Inflammatory macrophage (primary cell): ENCODE measurements at regions not wholly inside any gene's neighbourhood (a gene's known extent, or its start where the extent isn't known, plus 50 kb on each side); places are given as distances from the start of the nearest gene placed in this dataset.
"Not testable (repeated sequence)": the region's sequence is repeated elsewhere in the genome, so short reads cannot be mapped to it uniquely, and the experiment has no call there.

Source experiments
- DNase-seq, 2 donors: peaks; one replicate each; pipeline ENCODE4 v3.0.0-alpha.2; 2020 to 2022

GRCh38 chr7:54141576-54141975 lies 400.6 kb upstream of the VSTM2A start:
- no peak for DNase-seq

- no peak for DNase-seq
Measured at GRCh38 chr7:54145716-54146115, 396.5 kb upstream of the VSTM2A start.

GRCh38 chr7:54153462-54153861 lies 388.7 kb upstream of the VSTM2A start:
- DNase-seq = no peak

GRCh38 chr7:54159088-54159487 lies 383.1 kb upstream of the VSTM2A start:
- DNase-seq = no peak

- DNase-seq = no peak
Measured at GRCh38 chr7:54161621-54162020, 380.6 kb upstream of the VSTM2A start.

GRCh38 chr7:54166419-54166818 lies 375.8 kb upstream of the VSTM2A start:
- no peak for DNase-seq

GRCh38 chr7:54179321-54180029 lies 362.7 kb upstream of the VSTM2A start:
- no peak for DNase-seq

GRCh38 chr7:54180796-54181195 lies 361.4 kb upstream of the VSTM2A start:
- DNase-seq = no peak

- no peak for DNase-seq
Measured at GRCh38 chr7:54183055-54183454, 359.1 kb upstream of the VSTM2A start.

GRCh38 chr7:54186336-54186735 lies 355.8 kb upstream of the VSTM2A start:
- no peak for DNase-seq

- DNase-seq = no peak
Measured at GRCh38 chr7:54187886-54188685, 354.1 kb upstream of the VSTM2A start.

GRCh38 chr7:54188843-54189242 lies 353.3 kb upstream of the VSTM2A start:
- no peak for DNase-seq

- no peak for DNase-seq
Measured at GRCh38 chr7:54189330-54189729, 352.8 kb upstream of the VSTM2A start.

- DNase-seq = no peak
Measured at GRCh38 chr7:54201501-54201900, 340.7 kb upstream of the VSTM2A start.

- DNase-seq = no peak
Measured at GRCh38 chr7:54215424-54215823, 326.8 kb upstream of the VSTM2A start.

GRCh38 chr7:54226030-54226429 lies 316.1 kb upstream of the VSTM2A start:
- DNase-seq = not testable (repeated sequence)

GRCh38 chr7:54242776-54243175 lies 299.4 kb upstream of the VSTM2A start:
- no peak for DNase-seq

GRCh38 chr7:54245020-54245419 lies 297.2 kb upstream of the VSTM2A start:
- no peak for DNase-seq

- no peak for DNase-seq
Measured at GRCh38 chr7:54249686-54250085, 292.5 kb upstream of the VSTM2A start.

GRCh38 chr7:54252256-54253035 lies 289.7 kb upstream of the VSTM2A start:
- DNase-seq = no peak

GRCh38 chr7:54253036-54253373 lies 289.2 kb upstream of the VSTM2A start:
- DNase-seq = no peak

GRCh38 chr7:54255242-54255641 lies 286.9 kb upstream of the VSTM2A start:
- DNase-seq = no peak

GRCh38 chr7:54259185-54259584 lies 283.0 kb upstream of the VSTM2A start:
- DNase-seq = no peak

GRCh38 chr7:54260941-54261371 lies 281.2 kb upstream of the VSTM2A start:
- no peak for DNase-seq
